AG04449 (cell line): ENCODE measurements at regions not wholly inside any gene's neighbourhood (a gene's known extent, or its start where the extent isn't known, plus 50 kb on each side); places are given as distances from the start of the nearest gene placed in this dataset.

ENCODE experiments used
- CTCF ChIA-PET: fragments of 350-600 bp; formaldehyde crosslinking; extraction: SDS; loops from one replicate; lab custom pipeline; 2021; ENCODE audit warnings: antibody characterized with exemption; lab: Yijun Ruan, JAX
- POLR2A ChIA-PET: fragments of 400-600, 350-600 bp; formaldehyde crosslinking; extraction: SDS; loops from one replicate; lab custom pipeline; 2020; ENCODE audit warnings: antibody characterized with exemption, inconsistent platforms; lab: Yijun Ruan, JAX
- DNase-seq: peaks from one replicate; pipeline ENCODE4 v3.0.0-alpha.2; 2010; ENCODE audit warnings: low read depth, low spot score
- H3K4me3 ChIP-seq: 2 replicates; pipeline ENCODE4 v1.5.1; 2011; ENCODE audit warnings: low read depth, mild to moderate bottlenecking, control low read depth, low read length
- CTCF ChIP-seq: IDR thresholded peaks from one replicate; pipeline ENCODE4 v1.5.1; 2011; ENCODE audit warnings: mild to moderate bottlenecking, moderate library complexity, low read length, control low read depth, inconsistent platforms; ENCODE audit not compliant: insufficient read depth; ENCODE audit errors: missing control alignments

DNA sequence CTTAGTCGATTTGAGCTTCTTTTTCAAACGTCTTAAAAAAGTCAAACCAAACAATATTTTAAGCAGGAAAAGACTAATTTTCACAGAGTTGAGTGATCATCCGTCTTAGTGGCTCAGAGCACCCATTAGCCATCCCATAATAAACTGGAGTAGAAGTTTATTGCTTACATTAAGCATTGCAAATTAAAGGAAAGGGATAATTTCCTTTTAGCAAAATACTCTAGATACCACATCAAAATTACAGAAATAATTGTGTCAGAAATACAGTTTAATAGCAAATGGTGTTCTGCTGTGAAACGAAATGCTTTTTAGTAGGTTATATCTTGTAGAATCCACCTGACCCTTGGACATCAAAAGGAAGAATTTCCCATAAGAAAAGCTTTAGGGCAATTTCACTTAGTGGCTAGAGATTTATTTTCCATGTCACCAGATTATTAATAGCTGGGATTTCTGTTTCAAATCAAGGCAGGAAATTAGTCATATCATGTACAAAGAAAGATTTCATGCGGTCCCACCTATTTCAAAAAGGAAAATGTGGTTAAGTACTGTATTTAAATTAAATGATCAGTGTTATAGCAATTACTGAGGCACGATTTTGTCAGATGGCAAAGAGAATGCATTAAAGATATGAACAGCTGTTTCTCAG, 96.2 kb downstream of the NPTX2 start:
- no peak overlapping the region for H3K4me3 ChIP-seq
- DNase-seq: no peak
- ChIA-PET CTCF (no interaction called here), POLR2A (no interaction called here)
- no peak for TF ChIP-seq CTCF

GRCh38 chr7:98719396-98719795, 102.3 kb downstream of the NPTX2 start:
- TF ChIP-seq CTCF: no peak
- no peak for DNase-seq
- POLR2A ChIA-PET: no interaction called here
- no peak overlapping the region for H3K4me3 ChIP-seq
- CTCF ChIA-PET: no interaction called here

DNA sequence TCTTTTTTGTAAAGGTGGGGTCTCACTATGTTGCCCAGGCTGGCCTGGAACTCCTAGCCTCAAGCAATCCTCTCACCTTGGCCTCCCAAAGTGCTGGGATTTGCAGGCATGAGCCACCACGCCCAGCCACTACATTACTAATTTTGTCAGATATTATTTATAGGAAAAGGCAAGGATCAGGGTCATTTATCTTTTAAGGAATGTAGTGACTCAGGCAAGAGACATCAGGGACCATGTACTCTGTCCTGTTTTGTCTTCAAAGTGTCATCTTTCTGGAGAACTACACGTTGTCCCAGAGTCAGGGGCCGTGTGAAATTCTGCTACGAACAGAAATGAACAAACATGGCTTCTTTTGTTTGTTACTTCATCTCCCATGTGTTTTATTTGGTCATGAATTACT, 105.3 kb downstream of the NPTX2 start:
- H3K4me3 ChIP-seq: no peak overlapping the region
- CTCF ChIA-PET: no interaction called here
- no peak for DNase-seq
- TF ChIP-seq CTCF: no peak
- POLR2A ChIA-PET: no interaction called here

- POLR2A ChIA-PET: no interaction called here
- CTCF ChIA-PET: no interaction called here
- no peak for DNase-seq
- no peak overlapping the region for H3K4me3 ChIP-seq
- no peak for TF ChIP-seq CTCF
Measured at GRCh38 chr7:98724591-98724990, 107.5 kb downstream of the NPTX2 start.

- H3K4me3 ChIP-seq: no peak overlapping the region
- no peak for DNase-seq
- no peak for TF ChIP-seq CTCF
- ChIA-PET POLR2A (no interaction called here), CTCF (no interaction called here)
Measured at GRCh38 chr7:98727146-98727709, 110.1 kb downstream of the NPTX2 start.

GRCh38 chr7:98728555-98728954, 111.5 kb downstream of the NPTX2 start:
- no peak overlapping the region for H3K4me3 ChIP-seq
- ChIA-PET CTCF (interaction anchor here (2.8 kb wide), 1 partner anchor 17 kb away, joined by 10 read pairs; no protein-coding TSS in a partner anchor), POLR2A (no interaction called here)
- no peak for DNase-seq
- TF ChIP-seq CTCF: no peak
